ENCODE measurements at regions not wholly inside any gene's neighbourhood (a gene's known extent, or its start where the extent isn't known, plus 50 kb on each side); places are given as distances from the start of the nearest gene placed in this dataset.

DNA sequence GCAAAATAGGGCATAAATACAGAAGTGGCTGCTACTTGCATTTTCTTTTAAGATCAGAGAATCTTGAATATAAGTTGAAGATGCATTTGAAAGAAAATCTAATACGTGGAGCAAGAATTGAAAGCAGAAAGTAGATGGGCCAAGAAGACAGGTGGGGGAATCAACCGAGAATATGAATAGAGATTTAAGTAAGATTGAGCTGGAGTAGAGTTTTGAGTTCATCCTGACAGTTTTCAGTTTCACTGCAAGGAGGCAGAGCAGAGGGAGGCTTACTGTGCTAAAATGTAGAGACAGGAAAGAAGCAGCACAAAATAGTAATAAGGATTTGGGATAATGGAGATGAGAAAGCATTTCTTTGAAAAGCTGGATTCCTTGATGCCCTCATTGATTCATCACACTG, 214.5 kb downstream of the GJA1 start:
- TF ChIP-seq, protein P1, sequence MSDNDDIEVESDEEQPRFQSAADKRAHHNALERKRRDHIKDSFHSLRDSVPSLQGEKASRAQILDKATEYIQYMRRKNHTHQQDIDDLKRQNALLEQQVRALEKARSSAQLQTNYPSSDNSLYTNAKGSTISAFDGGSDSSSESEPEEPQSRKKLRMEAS (IDR thresholded peaks at IDR 0.05): no peak
- TF ChIP-seq TEAD4 (IDR thresholded peaks at IDR 0.05): no peak
- TF ChIP-seq, protein P2, sequence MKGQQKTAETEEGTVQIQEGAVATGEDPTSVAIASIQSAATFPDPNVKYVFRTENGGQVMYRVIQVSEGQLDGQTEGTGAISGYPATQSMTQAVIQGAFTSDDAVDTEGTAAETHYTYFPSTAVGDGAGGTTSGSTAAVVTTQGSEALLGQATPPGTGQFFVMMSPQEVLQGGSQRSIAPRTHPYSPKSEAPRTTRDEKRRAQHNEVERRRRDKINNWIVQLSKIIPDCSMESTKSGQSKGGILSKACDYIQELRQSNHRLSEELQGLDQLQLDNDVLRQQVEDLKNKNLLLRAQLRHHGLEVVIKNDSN (IDR thresholded peaks at IDR 0.05): no peak
- no peak for TF ChIP-seq EP300 (IDR thresholded peaks at IDR 0.05; ENCODE audit: borderline replicate concordance)
- TF ChIP-seq ZBTB7A (IDR thresholded peaks at IDR 0.05; ENCODE audit: low read depth): no peak
- no peak for TF ChIP-seq TAF1 (IDR thresholded peaks at IDR 0.05; ENCODE audit: low read depth)
- TF ChIP-seq, protein P3, sequence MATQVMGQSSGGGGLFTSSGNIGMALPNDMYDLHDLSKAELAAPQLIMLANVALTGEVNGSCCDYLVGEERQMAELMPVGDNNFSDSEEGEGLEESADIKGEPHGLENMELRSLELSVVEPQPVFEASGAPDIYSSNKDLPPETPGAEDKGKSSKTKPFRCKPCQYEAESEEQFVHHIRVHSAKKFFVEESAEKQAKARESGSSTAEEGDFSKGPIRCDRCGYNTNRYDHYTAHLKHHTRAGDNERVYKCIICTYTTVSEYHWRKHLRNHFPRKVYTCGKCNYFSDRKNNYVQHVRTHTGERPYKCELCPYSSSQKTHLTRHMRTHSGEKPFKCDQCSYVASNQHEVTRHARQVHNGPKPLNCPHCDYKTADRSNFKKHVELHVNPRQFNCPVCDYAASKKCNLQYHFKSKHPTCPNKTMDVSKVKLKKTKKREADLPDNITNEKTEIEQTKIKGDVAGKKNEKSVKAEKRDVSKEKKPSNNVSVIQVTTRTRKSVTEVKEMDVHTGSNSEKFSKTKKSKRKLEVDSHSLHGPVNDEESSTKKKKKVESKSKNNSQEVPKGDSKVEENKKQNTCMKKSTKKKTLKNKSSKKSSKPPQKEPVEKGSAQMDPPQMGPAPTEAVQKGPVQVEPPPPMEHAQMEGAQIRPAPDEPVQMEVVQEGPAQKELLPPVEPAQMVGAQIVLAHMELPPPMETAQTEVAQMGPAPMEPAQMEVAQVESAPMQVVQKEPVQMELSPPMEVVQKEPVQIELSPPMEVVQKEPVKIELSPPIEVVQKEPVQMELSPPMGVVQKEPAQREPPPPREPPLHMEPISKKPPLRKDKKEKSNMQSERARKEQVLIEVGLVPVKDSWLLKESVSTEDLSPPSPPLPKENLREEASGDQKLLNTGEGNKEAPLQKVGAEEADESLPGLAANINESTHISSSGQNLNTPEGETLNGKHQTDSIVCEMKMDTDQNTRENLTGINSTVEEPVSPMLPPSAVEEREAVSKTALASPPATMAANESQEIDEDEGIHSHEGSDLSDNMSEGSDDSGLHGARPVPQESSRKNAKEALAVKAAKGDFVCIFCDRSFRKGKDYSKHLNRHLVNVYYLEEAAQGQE (IDR thresholded peaks at IDR 0.05; ENCODE audit: low read depth): no peak
- no peak for TF ChIP-seq CEBPB (IDR thresholded peaks at IDR 0.05)
- no peak for TF ChIP-seq YY1 (IDR thresholded peaks at IDR 0.05; ENCODE audit: low read depth)
- TF ChIP-seq CREB1 (IDR thresholded peaks at IDR 0.05; ENCODE audit: low read depth): no peak
- no peak for TF ChIP-seq TCF12 (IDR thresholded peaks at IDR 0.05; ENCODE audit: low read depth)

DNA sequence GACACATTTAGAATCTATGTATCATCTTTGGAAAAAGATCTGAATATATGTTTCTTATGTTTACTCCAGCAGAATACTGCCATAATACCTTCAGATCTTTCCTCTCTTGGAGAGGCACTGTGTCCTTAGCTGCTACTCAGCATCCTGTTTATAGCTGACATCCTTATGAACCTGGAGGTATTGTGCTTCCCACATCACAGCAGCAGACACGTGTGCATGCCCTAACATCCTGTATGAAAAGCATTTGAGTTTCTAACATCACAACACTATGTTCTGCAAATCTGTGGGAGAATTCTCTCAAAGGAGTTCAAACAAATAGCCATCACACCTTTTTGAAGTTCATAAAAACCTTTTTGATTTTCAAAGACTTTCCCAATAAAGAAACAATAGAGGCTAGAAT, 216.0 kb downstream of the GJA1 start:
- TF ChIP-seq CREB1 (IDR thresholded peaks at IDR 0.05; ENCODE audit: low read depth) (no peak), TCF12 (IDR thresholded peaks at IDR 0.05; ENCODE audit: low read depth) (no peak)

DNA sequence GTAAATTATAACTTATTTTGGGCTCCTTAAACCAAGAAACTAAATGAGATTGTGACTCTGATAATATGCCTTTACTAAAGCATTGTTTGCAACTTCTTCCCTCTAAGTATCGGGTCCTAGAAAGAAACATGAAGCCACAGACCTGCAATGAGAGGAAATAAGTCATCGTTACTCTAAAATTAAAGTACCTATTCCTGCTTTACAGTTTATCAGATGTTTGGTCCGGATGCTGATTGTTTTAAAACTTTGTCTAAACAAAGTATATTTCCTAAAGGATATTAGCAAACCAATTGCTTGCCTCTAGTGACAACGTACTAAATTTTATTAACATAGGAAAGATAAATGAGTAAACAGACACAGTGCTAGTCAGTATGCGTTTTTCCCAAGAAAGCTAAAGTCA, 216.8 kb downstream of the GJA1 start:
- TF ChIP-seq FOXM1 (IDR thresholded peaks at IDR 0.05; ENCODE audit: borderline replicate concordance, low read depth) (no peak), TCF12 (IDR thresholded peaks at IDR 0.05; ENCODE audit: low read depth) (no peak), CREB1 (IDR thresholded peaks at IDR 0.05; ENCODE audit: low read depth) (no peak), EP300 (IDR thresholded peaks at IDR 0.05; ENCODE audit: borderline replicate concordance) (no peak), EGR1 (IDR thresholded peaks at IDR 0.05) (no peak), CEBPB (IDR thresholded peaks at IDR 0.05) (no peak), YY1 (IDR thresholded peaks at IDR 0.05; ENCODE audit: low read depth) (no peak), NFIC (IDR thresholded peaks at IDR 0.05) (no peak), TAF1 (IDR thresholded peaks at IDR 0.05; ENCODE audit: low read depth) (no peak)
- TF ChIP-seq, protein P1 (IDR thresholded peaks at IDR 0.05): no peak
- TF ChIP-seq, protein P3 (IDR thresholded peaks at IDR 0.05; ENCODE audit: low read depth): no peak
- TF ChIP-seq, protein P2 (IDR thresholded peaks at IDR 0.05): no peak

DNA sequence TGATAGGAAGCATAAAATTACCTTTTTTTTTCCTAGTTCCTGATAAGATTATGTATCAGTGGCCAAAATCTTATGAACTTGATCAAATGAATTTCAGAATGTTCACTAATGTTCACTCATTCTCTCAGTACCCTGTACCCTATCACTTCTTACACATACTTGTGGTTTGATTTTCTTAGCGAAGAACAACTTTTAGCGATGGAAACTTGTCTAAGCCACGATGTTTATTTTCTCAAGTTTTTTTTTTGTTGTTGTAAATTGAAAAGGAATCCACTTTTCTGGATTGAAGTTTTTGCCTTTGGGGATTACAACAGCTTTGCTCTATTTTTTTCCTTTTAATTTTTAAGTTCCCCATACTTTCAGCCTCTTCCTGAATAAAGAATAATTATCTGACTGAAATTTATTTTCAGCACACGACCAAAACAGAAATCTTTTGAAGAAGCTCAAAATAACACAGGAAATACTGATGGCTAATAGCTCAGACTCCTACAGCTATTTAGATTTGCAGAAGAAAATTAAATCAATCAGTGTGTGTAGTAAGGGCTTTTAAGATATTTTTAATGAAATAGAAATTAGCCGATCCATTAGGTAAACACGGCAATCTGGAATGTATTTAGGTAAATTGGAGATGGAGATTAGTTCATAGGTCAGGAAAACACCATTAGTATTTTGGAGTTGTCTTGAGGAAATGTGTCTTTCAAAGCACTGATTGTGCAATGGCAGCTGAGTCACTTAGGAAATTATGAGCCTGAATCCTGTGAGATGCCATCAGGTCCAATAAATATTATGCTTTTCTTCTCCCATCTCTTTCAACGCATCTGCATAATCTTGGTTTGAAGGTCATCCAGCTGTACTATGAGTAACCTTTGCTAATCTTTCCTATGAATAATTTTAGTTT, 217.5 kb downstream of the GJA1 start:
- TF ChIP-seq EGR1 (IDR thresholded peaks at IDR 0.05) (no peak), CEBPB (IDR thresholded peaks at IDR 0.05) (peak; percentile 69)

DNA sequence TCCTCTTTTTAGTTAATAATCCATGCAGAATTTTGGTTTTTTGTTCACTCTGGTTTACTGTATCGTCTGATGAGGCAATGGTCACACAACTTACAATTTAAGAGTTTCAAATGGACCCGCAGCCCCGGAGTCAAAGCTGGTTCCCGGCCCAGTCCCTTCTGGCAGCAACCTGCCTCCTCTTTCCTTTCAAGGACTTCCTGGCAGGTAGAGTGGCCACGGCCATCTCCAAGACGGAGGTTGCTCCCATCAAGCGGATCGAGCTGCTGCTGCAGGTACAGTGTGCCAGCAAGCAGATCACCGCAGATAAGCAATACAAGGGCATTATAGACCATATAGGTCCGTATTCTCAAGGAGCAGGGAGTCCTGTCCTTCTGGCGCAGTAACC, 218.2 kb downstream of the GJA1 start:
- no peak for TF ChIP-seq CREB1 (IDR thresholded peaks at IDR 0.05; ENCODE audit: low read depth)
- no peak for TF ChIP-seq FOXM1 (IDR thresholded peaks at IDR 0.05; ENCODE audit: borderline replicate concordance, low read depth)
- no peak for TF ChIP-seq RAD21 (IDR thresholded peaks at IDR 0.05; ENCODE audit: low read depth)
- TF ChIP-seq EGR1 (IDR thresholded peaks at IDR 0.05): no peak
- no peak for TF ChIP-seq YY1 (IDR thresholded peaks at IDR 0.05; ENCODE audit: low read depth)
- no peak for TF ChIP-seq EP300 (IDR thresholded peaks at IDR 0.05; ENCODE audit: borderline replicate concordance)
- no peak for TF ChIP-seq CEBPB (IDR thresholded peaks at IDR 0.05)
- TF ChIP-seq, protein P1 (IDR thresholded peaks at IDR 0.05): no peak
- TF ChIP-seq, protein P3 (IDR thresholded peaks at IDR 0.05; ENCODE audit: low read depth): no peak
- no peak for TF ChIP-seq NFIC (IDR thresholded peaks at IDR 0.05)
- no peak for TF ChIP-seq TEAD4 (IDR thresholded peaks at IDR 0.05)
- TF ChIP-seq TCF12 (IDR thresholded peaks at IDR 0.05; ENCODE audit: low read depth): no peak
- no peak for TF ChIP-seq TAF1 (IDR thresholded peaks at IDR 0.05; ENCODE audit: low read depth)
- TF ChIP-seq ZBTB7A (IDR thresholded peaks at IDR 0.05; ENCODE audit: low read depth): no peak
- TF ChIP-seq, protein P2 (IDR thresholded peaks at IDR 0.05): no peak

Data from Ishikawa (cell line).